ENCODE measurements at regions not wholly inside any gene's neighbourhood (a gene's known extent, or its start where the extent isn't known, plus 50 kb on each side); places are given as distances from the start of the nearest gene placed in this dataset.

GRCh38 chr5:17440766-17441165 lies 57.3 kb upstream of the TAF11L2 start:
- TF ChIP-seq CTCF (IDR thresholded peaks at IDR 0.05) (no peak), POLR2A (IDR thresholded peaks at IDR 0.05) (no peak)
